ENCODE measurements at regions not wholly inside any gene's neighbourhood (a gene's known extent, or its start where the extent isn't known, plus 50 kb on each side); places are given as distances from the start of the nearest gene placed in this dataset.
A peak's percentile ranks its signal among the peaks of the same experiment; 100 is the strongest.
"Not testable (repeated sequence)": the region's sequence is repeated elsewhere in the genome, so short reads cannot be mapped to it uniquely, and the experiment has no call there.

- H3K27ac Mint-ChIP-seq; H3K9me3 Mint-ChIP-seq (ENCODE audit: low read depth); H3K36me3 Mint-ChIP-seq (ENCODE audit: insufficient read depth); H3K4me3 Mint-ChIP-seq (ENCODE audit: low read depth); H3K27me3 Mint-ChIP-seq; DNase-seq (ENCODE audit: low spot score, unreplicated experiment): not testable (repeated sequence)
- H3K4me1 Mint-ChIP-seq (ENCODE audit: low read depth), result peaks cover 27% of the 10 kb centered on the region
These were observed 79.4 kb upstream of the ALDH3B2 start for GRCh38 chr11:67753820-67754219.

- Mint-ChIP-seq H3K4me1 (ENCODE audit: low read depth) (peaks cover 22% of the 10 kb centered on the region), H3K27ac (no peak overlapping the region), H3K27me3 (no peaks in the 10 kb centered on the region), H3K4me3 (ENCODE audit: low read depth) (no peak overlapping the region), H3K9me3 (ENCODE audit: low read depth) (no peaks in the 10 kb centered on the region), H3K36me3 (ENCODE audit: insufficient read depth) (no peaks in the 10 kb centered on the region)
- DNase-seq (ENCODE audit: low spot score, unreplicated experiment), result no peak
- no peak for TF ChIP-seq CTCF (IDR thresholded peaks at IDR 0.05; ENCODE audit: unreplicated experiment)
These were observed 70.8 kb upstream of the ALDH3B2 start for GRCh38 chr11:67745181-67745726.

GRCh38 chr11:67744231-67744630, 69.8 kb upstream of the ALDH3B2 start:
- H3K27me3 Mint-ChIP-seq; H3K9me3 Mint-ChIP-seq (ENCODE audit: low read depth); H3K36me3 Mint-ChIP-seq (ENCODE audit: insufficient read depth); H3K4me3 Mint-ChIP-seq (ENCODE audit: low read depth); H3K27ac Mint-ChIP-seq; DNase-seq (ENCODE audit: low spot score, unreplicated experiment): not testable (repeated sequence)
- H3K4me1 Mint-ChIP-seq (ENCODE audit: low read depth), result peaks cover 22% of the 10 kb centered on the region

- H3K4me1 Mint-ChIP-seq (ENCODE audit: low read depth); H3K4me3 Mint-ChIP-seq (ENCODE audit: low read depth); H3K27ac Mint-ChIP-seq; H3K9me3 Mint-ChIP-seq (ENCODE audit: low read depth); H3K27me3 Mint-ChIP-seq; DNase-seq (ENCODE audit: low spot score, unreplicated experiment); H3K36me3 Mint-ChIP-seq (ENCODE audit: insufficient read depth): not testable (repeated sequence)
These were observed 63.8 kb upstream of the ALDH3B2 start for GRCh38 chr11:67738231-67738630.

GRCh38 chr11:67737562-67738080, 63.2 kb upstream of the ALDH3B2 start:
- peak overlapping the region; percentile 6 for H3K27ac Mint-ChIP-seq
- H3K36me3 Mint-ChIP-seq (ENCODE audit: insufficient read depth); DNase-seq (ENCODE audit: low spot score, unreplicated experiment); H3K9me3 Mint-ChIP-seq (ENCODE audit: low read depth); H3K4me3 Mint-ChIP-seq (ENCODE audit: low read depth); H3K27me3 Mint-ChIP-seq; H3K4me1 Mint-ChIP-seq (ENCODE audit: low read depth): not testable (repeated sequence)

GRCh38 chr11:67732045-67732787, 57.8 kb upstream of the ALDH3B2 start:
- Mint-ChIP-seq H3K9me3 (ENCODE audit: low read depth) (peaks cover 7% of the 10 kb centered on the region), H3K36me3 (ENCODE audit: insufficient read depth) (peaks cover 2% of the 10 kb centered on the region), H3K4me1 (ENCODE audit: low read depth) (peaks cover 22% of the 10 kb centered on the region), H3K27ac (no peak overlapping the region), H3K4me3 (ENCODE audit: low read depth) (no peak overlapping the region), H3K27me3 (no peaks in the 10 kb centered on the region)
- TF ChIP-seq CTCF (IDR thresholded peaks at IDR 0.05; ENCODE audit: unreplicated experiment), result peak; percentile 36
- DNase-seq (ENCODE audit: low spot score, unreplicated experiment), result no peak

GRCh38 chr11:67731583-67731982, 57.2 kb upstream of the ALDH3B2 start:
- no peak for DNase-seq (ENCODE audit: low spot score, unreplicated experiment)
- peaks cover 7% of the 10 kb centered on the region for H3K9me3 Mint-ChIP-seq (ENCODE audit: low read depth)
- H3K27ac Mint-ChIP-seq, result no peak overlapping the region
- H3K36me3 Mint-ChIP-seq (ENCODE audit: insufficient read depth), result peaks cover 2% of the 10 kb centered on the region
- no peak for TF ChIP-seq CTCF (IDR thresholded peaks at IDR 0.05; ENCODE audit: unreplicated experiment)
- H3K27me3 Mint-ChIP-seq, result no peaks in the 10 kb centered on the region
- peak overlapping the region; percentile 3 for H3K4me3 Mint-ChIP-seq (ENCODE audit: low read depth)
- peaks cover 22% of the 10 kb centered on the region for H3K4me1 Mint-ChIP-seq (ENCODE audit: low read depth)

GRCh38 chr11:67728163-67728571, 53.7 kb upstream of the ALDH3B2 start:
- not testable (repeated sequence) for H3K36me3 Mint-ChIP-seq (ENCODE audit: insufficient read depth); H3K9me3 Mint-ChIP-seq (ENCODE audit: low read depth); H3K27me3 Mint-ChIP-seq; H3K4me3 Mint-ChIP-seq (ENCODE audit: low read depth)
- H3K4me1 Mint-ChIP-seq (ENCODE audit: low read depth), result peaks cover 22% of the 10 kb centered on the region
- peak overlapping the region; percentile 86 for H3K27ac Mint-ChIP-seq
- DNase-seq (ENCODE audit: low spot score, unreplicated experiment), result peak; percentile 13

GRCh38 chr11:67727066-67728040, 52.9 kb upstream of the ALDH3B2 start:
- Mint-ChIP-seq H3K4me1 (ENCODE audit: low read depth) (peaks cover 22% of the 10 kb centered on the region), H3K27ac (peak overlapping the region; percentile 81)
- not testable (repeated sequence) for H3K4me3 Mint-ChIP-seq (ENCODE audit: low read depth); H3K27me3 Mint-ChIP-seq; DNase-seq (ENCODE audit: low spot score, unreplicated experiment); H3K9me3 Mint-ChIP-seq (ENCODE audit: low read depth); H3K36me3 Mint-ChIP-seq (ENCODE audit: insufficient read depth)
